ENCODE measurements at regions not wholly inside any gene's neighbourhood (a gene's known extent, or its start where the extent isn't known, plus 50 kb on each side); places are given as distances from the start of the nearest gene placed in this dataset.

DNA sequence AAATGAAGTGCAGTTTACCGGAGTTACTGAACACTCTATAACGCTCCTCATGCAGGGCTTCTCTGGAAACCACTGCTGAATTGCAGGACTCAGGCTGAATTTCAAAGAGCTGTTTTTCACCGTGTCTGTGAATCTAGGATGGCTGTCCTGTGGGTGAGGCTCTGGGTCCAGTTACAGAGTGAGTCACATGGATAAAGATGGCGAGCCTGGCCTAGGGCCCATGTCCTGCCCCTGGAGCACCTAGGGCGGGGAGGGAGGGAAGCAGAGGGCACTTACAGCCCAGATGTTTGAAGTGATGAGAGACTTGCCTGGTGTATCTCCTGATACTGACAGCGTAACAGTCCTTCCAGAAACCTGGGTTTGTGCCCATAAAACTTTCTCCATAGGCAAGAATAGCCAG, 583.0 kb downstream of the IRS1 start:
- Histone ChIP-seq H3K4me2 (ENCODE audit: insufficient read depth, insufficient read length, low read length) (no peak overlapping the region), H2AFZ (ENCODE audit: low read length) (no peak overlapping the region)
- no CpG with 5 or more reads among the region's 6 CpGs for WGBS (ENCODE audit: extremely low coverage, insufficient read length, low lambda C conversion rate)

More for the DNA sequence above, 583.0 kb downstream of the IRS1 start:
- Mint-ChIP-seq H3K4me3 (no peak overlapping the region), H3K9me3 (no peaks in the 10 kb centered on the region; a peak in 1 of 5 replicates), H3K36me3 (ENCODE audit: insufficient read depth in 1 of 3, low read depth in 3 of 3) (no peaks in the 10 kb centered on the region), H3K4me1 (peaks cover 2 to 6% of the 10 kb centered on the region in 2 experiments; a peak in 3 of 4 replicates), H3K27ac (no peak overlapping the region), H3K27me3 (ENCODE audit: low read depth) (no peaks in the 10 kb centered on the region)
- Histone ChIP-seq H2BK5ac (ENCODE audit: insufficient read length, low read length) (no peak overlapping the region), H3K23ac (ENCODE audit: insufficient read length, low read depth, low read length) (no peak overlapping the region), H4K91ac (ENCODE audit: insufficient read length, low read depth, low read length) (no peak overlapping the region), H3K18ac (ENCODE audit: insufficient read length, low read depth, low read length) (no peak overlapping the region), H3T11ph (ENCODE audit: low read length) (no peak overlapping the region), H4K5ac (ENCODE audit: insufficient read length, low read depth, low read length) (no peak overlapping the region), H3K9me3 (ENCODE audit: control insufficient read depth, low read depth, low read length) (no peaks in the 10 kb centered on the region), H3K27me3 (ENCODE audit: insufficient read depth, low read length) (no peaks in the 10 kb centered on the region), H4K20me1 (ENCODE audit: control insufficient read depth, insufficient read depth, insufficient read length) (no peaks in the 10 kb centered on the region), H3K79me1 (ENCODE audit: insufficient read depth, low read depth, low read length, poor library complexity, severe bottlenecking) (no peaks in the 10 kb centered on the region), H4K8ac (replicated peaks; ENCODE audit: insufficient read length, low read depth, low read length) (no peak overlapping the region), H2BK15ac (ENCODE audit: low read depth, low read length) (no peak overlapping the region), H3K56ac (ENCODE audit: insufficient read length, low read depth, low read length) (no peak overlapping the region), H2BK120ac (ENCODE audit: low read depth, low read length, poor library complexity, severe bottlenecking) (no peak overlapping the region), H2AK5ac (ENCODE audit: insufficient read length, low read length) (no peak overlapping the region), H3K27ac (ENCODE audit: insufficient read length, low read depth, low read length) (no peak overlapping the region), H3K9ac (ENCODE audit: extremely low read depth, insufficient read length, low read length) (no peak overlapping the region), H2BK20ac (ENCODE audit: low read depth, low read length, poor library complexity, severe bottlenecking) (no peak overlapping the region), H3K14ac (ENCODE audit: insufficient read depth, low read length) (no peak overlapping the region), H3K23me2 (ENCODE audit: insufficient read length, low read depth, low read length, poor library complexity, severe bottlenecking) (no peaks in the 10 kb centered on the region), H3K4ac (ENCODE audit: low read depth, low read length) (no peak overlapping the region), H3K4me1 (ENCODE audit: insufficient read depth, low read length) (no peaks in the 10 kb centered on the region), H2BK12ac (ENCODE audit: insufficient read length, low read depth, low read length) (no peak overlapping the region), H3K79me2 (ENCODE audit: insufficient read depth, low read length) (no peaks in the 10 kb centered on the region)
- no peak for DNase-seq
- TF ChIP-seq, protein P1, sequence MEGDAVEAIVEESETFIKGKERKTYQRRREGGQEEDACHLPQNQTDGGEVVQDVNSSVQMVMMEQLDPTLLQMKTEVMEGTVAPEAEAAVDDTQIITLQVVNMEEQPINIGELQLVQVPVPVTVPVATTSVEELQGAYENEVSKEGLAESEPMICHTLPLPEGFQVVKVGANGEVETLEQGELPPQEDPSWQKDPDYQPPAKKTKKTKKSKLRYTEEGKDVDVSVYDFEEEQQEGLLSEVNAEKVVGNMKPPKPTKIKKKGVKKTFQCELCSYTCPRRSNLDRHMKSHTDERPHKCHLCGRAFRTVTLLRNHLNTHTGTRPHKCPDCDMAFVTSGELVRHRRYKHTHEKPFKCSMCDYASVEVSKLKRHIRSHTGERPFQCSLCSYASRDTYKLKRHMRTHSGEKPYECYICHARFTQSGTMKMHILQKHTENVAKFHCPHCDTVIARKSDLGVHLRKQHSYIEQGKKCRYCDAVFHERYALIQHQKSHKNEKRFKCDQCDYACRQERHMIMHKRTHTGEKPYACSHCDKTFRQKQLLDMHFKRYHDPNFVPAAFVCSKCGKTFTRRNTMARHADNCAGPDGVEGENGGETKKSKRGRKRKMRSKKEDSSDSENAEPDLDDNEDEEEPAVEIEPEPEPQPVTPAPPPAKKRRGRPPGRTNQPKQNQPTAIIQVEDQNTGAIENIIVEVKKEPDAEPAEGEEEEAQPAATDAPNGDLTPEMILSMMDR (conservative IDR thresholded peaks at IDR 0.05) = no peak

Data from H9 (cell line).